HG03378 (cell line): ENCODE measurements at regions not wholly inside any gene's neighbourhood (a gene's known extent, or its start where the extent isn't known, plus 50 kb on each side); places are given as distances from the start of the nearest gene placed in this dataset.
"Not testable (repeated sequence)": the region's sequence is repeated elsewhere in the genome, so short reads cannot be mapped to it uniquely, and the experiment has no call there.

Experiments used
- ATAC-seq: cut with Tn5 transposase; IDR thresholded peaks from one replicate; pipeline ENCODE4 v1.9.1; 2021; ENCODE audit warnings: mild to moderate bottlenecking, moderate library complexity; ENCODE audit not compliant: unreplicated experiment

DNA sequence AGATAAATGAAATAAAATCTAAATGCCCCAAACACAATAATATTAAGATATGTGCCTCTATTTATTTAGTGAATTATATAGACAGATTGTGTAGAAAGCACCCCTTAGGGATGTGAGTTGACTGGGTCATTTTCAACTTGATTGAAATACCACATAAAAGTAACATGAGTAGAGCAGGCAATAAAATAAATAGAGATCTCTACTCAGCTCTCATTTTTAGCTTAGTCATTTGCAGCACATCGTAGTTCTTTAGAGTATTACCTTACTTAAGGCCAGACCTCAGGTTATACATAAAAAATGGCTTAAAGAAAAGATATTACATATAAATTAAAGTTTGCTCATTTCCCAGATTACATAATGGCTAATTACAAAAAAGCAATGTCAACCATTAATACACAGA is 1525.6 kb upstream of the PRR20A start:
- ATAC-seq: no peak

- no peak for ATAC-seq
Observed at GRCh38 chr13:55617241-55617640, 1523.5 kb upstream of the PRR20A start.

GRCh38 chr13:55627221-55627620 is 1513.5 kb upstream of the PRR20A start:
- ATAC-seq: no peak

GRCh38 chr13:55632402-55632801 is 1508.3 kb upstream of the PRR20A start:
- ATAC-seq: no peak

- no peak for ATAC-seq
Observed at GRCh38 chr13:55649485-55649884, 1491.2 kb upstream of the PRR20A start.

DNA sequence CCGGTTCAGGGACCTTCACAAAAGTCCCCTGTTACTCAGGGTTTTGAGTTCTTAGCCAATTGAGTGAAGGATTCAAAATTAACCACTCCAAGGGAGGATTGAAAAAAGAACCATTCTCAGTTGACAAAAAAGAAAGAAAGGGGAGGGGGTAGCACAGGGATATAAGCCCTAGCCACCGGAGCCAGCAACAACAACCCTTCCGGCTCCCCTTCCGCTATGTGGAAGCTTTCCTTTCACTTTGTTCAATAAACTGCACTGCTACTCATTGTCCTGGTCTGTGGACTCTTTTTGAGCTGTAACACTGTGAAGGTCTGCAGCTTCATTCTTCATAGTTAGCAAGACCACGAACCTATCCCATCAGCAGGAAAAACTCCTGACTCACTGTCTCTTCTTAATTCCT is 1488.1 kb upstream of the PRR20A start:
- no peak for ATAC-seq

DNA sequence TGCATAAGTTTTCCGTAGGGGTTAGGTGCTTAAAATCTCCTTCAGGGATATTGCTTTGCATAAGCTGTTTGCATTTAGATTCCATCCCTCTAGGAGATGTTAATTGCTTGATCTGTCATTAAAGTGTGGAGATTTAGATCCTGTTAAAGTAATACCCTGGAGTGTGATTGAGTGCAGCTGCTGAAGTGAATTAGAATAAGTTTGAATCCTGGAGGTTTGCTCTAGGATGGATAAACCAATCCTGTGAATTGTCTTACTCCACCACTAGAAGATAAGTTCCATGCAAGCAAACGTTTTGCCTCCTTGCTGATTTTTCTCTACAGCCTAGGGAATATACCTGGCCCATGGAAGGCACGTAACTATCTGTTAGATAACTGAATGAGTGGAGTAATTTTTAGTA is 1487.2 kb upstream of the PRR20A start:
- no peak for ATAC-seq

GRCh38 chr13:55654243-55654642 is 1486.5 kb upstream of the PRR20A start:
- ATAC-seq: no peak

DNA sequence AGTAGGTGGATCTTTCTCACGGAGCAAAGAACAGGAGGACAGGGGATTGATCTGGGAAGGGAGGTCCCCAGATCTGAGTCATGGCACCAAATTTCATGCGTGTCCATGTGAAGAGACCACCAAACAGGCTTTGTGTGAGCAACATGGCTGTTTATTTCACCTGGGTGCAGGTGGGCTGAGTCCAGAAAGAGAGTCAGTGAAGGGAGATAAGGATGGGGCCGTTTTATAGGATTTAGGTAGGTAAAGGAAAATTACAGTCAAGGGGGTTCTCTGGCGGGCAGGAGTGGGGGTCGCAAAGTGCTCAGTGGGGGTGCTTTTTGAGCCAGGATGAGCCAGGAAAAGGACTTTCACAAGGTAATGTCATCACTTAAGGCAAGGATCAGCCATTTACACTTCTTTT is 1480.5 kb upstream of the PRR20A start:
- not testable (repeated sequence) for ATAC-seq

- ATAC-seq: no peak
Observed at GRCh38 chr13:55660851-55661250, 1479.9 kb upstream of the PRR20A start.

GRCh38 chr13:55661505-55661904 is 1479.2 kb upstream of the PRR20A start:
- ATAC-seq: no peak

DNA sequence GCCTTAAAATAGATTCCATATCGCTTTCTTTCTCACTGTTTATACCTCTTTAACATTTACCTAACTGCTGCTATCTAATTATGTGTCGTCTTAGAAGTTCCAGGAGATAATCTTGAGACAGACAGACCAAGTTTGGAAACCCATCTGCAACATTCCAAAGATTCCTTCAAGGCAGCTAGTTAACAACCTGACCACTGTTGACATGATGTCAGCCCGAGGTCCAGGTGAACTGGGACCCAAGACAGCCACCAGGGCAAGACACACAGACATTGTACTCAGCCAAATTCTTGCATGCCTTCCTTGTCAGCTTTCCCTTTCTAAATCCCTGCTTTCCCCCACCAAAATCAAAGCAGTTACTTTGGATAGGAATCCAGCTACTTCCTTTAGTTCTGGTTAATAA is 1476.5 kb upstream of the PRR20A start:
- no peak for ATAC-seq

DNA sequence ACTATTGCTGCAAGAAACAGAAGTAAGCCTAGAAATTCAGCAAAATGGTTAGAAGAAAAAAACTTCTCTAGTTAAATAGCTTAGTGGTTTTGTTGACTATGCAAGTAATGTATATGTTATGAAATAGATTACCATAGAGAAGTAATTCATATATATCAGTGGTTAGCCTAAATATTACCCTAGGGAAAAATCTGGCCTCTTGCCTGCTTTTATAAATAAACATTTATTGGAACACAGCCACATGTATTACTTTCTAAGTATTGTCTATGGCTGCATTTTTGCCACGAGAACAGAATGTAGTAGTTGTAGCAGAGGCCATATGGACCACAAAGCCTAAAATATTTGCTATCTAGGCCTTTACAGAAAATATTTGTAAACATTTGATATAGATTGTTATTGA is 1471.7 kb upstream of the PRR20A start:
- no peak for ATAC-seq

DNA sequence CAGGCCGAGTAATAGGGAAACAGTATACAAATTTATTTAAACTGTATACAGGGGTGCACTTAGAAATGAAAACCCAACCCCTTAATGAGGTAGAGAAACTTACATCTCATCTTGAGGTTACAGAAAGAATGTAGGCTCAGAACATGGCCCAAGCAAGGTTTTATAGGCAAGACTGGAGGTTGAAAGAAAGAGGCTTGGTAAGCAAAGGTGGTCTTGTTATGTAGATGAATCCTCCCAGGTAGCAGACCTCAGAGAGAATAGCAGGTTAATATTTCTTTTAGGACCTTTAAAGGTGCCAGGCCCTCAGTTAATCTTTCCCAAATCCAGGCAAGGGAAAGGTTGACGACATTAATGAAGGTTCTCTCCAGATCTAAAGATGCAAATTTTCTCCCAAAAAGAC is 1466.8 kb upstream of the PRR20A start:
- no peak for ATAC-seq

- no peak for ATAC-seq
Observed at GRCh38 chr13:55682776-55683175, 1457.9 kb upstream of the PRR20A start.

GRCh38 chr13:55705526-55705925 is 1435.2 kb upstream of the PRR20A start:
- ATAC-seq: no peak

DNA sequence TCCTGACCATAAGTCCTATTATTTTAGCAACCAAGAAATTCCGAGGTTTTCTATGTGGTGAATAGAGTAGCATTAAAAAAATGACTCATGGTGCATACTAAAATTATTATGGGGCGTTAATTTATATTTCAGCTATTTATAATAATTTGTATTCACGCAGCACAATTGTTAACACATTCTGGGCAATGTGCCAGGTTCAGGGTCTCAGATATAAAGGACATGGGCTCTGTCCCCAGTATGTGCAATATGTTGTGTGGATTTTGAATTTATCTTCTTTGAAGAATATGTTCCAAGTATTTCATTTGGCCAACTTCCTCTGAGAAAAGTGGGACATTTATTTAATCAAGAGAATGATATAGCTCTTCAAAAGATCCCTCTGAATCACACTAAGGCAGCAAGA is 1434.7 kb upstream of the PRR20A start:
- ATAC-seq: no peak

- ATAC-seq: no peak
Observed at GRCh38 chr13:55714120-55714519, 1426.6 kb upstream of the PRR20A start.

DNA sequence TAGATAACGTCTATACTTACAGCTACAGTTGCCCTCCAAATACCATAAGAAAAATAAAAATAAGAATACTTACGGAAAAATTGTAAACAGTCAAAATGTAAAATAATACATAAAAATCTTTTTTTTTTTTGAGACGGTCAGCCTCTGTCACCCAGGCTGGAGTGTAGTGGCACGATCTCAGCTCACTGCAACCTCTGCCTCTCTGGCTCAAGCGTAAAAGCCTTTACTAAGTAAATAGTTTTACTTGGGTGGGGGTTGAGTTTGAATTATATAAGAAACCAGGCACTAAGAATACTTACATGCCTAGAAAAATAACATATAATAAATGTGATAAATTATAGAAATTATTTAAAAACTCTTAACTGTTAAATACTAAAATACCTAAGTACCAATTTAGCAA is 1413.0 kb upstream of the PRR20A start:
- no peak for ATAC-seq

GRCh38 chr13:55728247-55728646 is 1412.5 kb upstream of the PRR20A start:
- no peak for ATAC-seq

DNA sequence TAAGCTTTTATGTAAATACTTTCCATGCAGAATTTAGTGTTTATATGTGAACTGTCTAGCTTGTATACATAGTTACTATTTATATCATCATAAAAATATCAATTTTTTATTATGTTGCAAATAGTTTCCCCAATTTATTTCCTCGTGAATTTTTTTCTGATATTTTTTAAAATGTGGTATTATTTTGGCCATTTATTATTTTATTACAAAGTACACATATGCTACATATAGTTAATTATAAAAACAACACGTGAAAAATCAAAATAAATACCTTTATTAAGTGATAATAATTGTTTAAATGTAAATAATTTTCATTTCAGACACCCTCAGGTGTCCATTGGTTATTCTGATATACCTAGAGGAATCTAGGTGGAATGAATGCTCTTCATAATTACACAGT is 1394.9 kb upstream of the PRR20A start:
- ATAC-seq: no peak

DNA sequence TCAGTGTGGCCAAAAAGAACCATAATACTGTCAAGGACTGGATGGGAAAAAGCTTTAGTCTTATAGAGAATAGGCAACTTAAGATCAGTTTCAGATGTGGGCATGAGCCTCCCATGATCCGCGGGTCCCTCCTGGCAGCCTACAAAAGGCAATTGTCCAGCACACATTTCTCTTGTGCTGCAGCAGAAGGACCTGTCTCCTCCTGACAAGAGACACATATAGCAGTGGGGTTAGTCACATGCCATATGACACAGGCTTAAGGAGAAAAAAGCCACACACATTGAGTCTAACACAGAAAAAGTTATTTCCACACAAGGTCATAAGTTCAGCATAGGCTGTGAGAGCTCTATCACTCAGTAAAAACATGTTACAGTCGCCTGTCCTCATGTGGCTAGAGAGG is 1378.7 kb upstream of the PRR20A start:
- ATAC-seq: no peak

DNA sequence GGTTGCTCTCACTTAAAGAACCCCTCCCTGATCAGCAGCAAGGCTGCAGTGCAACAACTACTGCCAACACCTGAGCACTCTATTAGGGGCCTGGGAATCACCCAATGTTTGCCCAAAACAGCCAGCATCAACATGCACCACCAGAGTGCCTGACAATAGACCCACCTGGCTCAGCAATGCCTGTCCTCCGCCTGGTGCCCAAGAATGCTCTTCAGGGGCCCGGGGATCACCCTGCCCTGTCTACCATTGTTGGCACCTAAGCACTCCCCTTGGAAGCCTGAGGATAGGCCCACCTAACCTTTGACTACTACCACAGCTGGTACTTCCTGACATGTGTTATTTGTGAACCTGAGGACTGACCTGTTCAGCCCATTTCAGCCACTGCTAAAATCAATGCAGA is 1363.1 kb upstream of the PRR20A start:
- ATAC-seq: no peak

DNA sequence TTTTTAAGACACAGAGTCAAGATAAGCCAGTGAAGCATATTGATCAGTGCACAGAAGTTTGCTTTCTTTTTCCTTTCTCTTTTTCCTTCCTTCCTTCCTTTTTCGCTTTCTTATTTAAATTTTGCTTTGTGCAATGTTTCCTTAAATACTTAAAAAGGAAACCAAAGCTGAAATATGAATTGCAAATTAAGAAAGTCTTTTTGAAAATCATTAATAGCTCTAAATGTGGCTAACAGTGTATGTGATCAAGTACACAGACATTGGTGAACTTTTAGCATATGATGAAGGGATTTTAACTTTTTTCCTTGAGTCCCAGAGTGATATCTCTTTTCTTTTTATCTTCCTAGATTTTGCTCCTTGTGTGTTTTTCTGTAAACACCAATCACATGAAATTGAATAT is 1356.9 kb upstream of the PRR20A start:
- ATAC-seq: no peak
